ENCODE measurements at regions not wholly inside any gene's neighbourhood (a gene's known extent, or its start where the extent isn't known, plus 50 kb on each side); places are given as distances from the start of the nearest gene placed in this dataset.

DNA sequence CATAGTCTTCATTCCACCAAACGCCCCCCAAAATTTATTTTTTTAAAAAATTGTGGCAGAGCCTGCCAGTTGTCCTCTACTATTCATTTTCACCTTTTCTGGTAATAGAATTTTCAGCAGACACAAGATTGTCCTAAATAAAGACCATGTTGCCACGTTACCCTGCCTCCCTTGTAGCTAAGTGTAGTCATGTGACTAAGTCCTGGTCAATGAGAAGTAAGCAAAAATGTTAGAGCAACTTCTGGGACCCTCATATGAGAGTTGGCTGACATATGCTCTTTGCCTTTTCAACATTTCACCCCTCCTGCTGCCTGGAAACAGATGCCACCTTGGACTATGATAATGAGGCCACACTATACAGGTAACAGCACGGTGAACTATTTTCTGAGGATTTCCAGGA is 203.1 kb downstream of the PIK3R1 start:
- H3K27me3 ChIP-seq (replicated peaks in 1 of 7) = no peaks in the 10 kb centered on the region
- intact Hi-C loops (cut with DNase I; ENCODE audit: low total_unique reads) = no loop called here
- H3K4me1 ChIP-seq = peaks cover 2 to 48% (median 22%) of the 10 kb centered on the region in 6 donors
- H3K9me3 ChIP-seq = no peaks in the 10 kb centered on the region
- H3K4me3 ChIP-seq = no peak overlapping the region
- no peak for DNase-seq
- H3K27ac ChIP-seq = peak overlapping the region in 2 of 8 donors; percentile 1 to 81
- TF ChIP-seq POLR2A (IDR thresholded peaks at IDR 0.05) (no peak), CTCF (IDR thresholded peaks at IDR 0.05 in 8 of 11, conservative IDR thresholded peaks at IDR 0.05 in 3 of 11) (no peak), POLR2AphosphoS5 (IDR thresholded peaks at IDR 0.05) (no peak)
- 85 to 95% (median 92%) methylated on average over 3 of the region's 3 CpGs for WGBS, 5 donors
- no peaks in the 10 kb centered on the region for H3K36me3 ChIP-seq

- intact Hi-C loops (cut with DNase I; ENCODE audit: low total_unique reads) = no loop called here
- WGBS, 5 donors = 77 to 90% (median 86%) methylated on average over 4 of the region's 4 CpGs
- Histone ChIP-seq H3K27ac (peak overlapping the region in 7 of 8 donors; percentile 36 to 81 (median 69)), H3K9me3 (no peaks in the 10 kb centered on the region), H3K4me3 (no peak overlapping the region), H3K27me3 (replicated peaks in 1 of 7) (no peaks in the 10 kb centered on the region), H3K4me1 (peaks cover 2 to 48% (median 22%) of the 10 kb centered on the region in 6 donors), H3K36me3 (no peaks in the 10 kb centered on the region)
- DNase-seq = no peak
- no peak for TF ChIP-seq POLR2A (IDR thresholded peaks at IDR 0.05)
- TF ChIP-seq CTCF (IDR thresholded peaks at IDR 0.05 in 8 of 11, conservative IDR thresholded peaks at IDR 0.05 in 3 of 11) = no peak
- TF ChIP-seq POLR2AphosphoS5 (IDR thresholded peaks at IDR 0.05) = no peak
These were observed 203.6 kb downstream of the PIK3R1 start for GRCh38 chr5:68419081-68419636.

- intact Hi-C loops (cut with DNase I; ENCODE audit: low total_unique reads) = no loop called here
- Histone ChIP-seq H3K36me3 (no peaks in the 10 kb centered on the region), H3K4me1 (peaks cover 2 to 50% (median 26%) of the 10 kb centered on the region in 6 donors), H3K27me3 (replicated peaks in 1 of 7) (no peaks in the 10 kb centered on the region), H3K4me3 (no peak overlapping the region), H3K9me3 (no peaks in the 10 kb centered on the region), H3K27ac (peak overlapping the region; percentile 31 to 81 (median 67))
- 50 to 58% (median 53%) methylated on average over 8 of the region's 8 CpGs for WGBS, 5 donors
- no peak for DNase-seq
- no peak for TF ChIP-seq CTCF (IDR thresholded peaks at IDR 0.05 in 8 of 11, conservative IDR thresholded peaks at IDR 0.05 in 3 of 11)
- no peak for TF ChIP-seq POLR2A (IDR thresholded peaks at IDR 0.05)
- peak in 2 of 3 donors; percentile 5 to 42 for TF ChIP-seq POLR2AphosphoS5 (IDR thresholded peaks at IDR 0.05)
These were observed 204.3 kb downstream of the PIK3R1 start for GRCh38 chr5:68419637-68420452.
